GM23248 (cell line): ENCODE measurements at regions not wholly inside any gene's neighbourhood (a gene's known extent, or its start where the extent isn't known, plus 50 kb on each side); places are given as distances from the start of the nearest gene placed in this dataset.

Source experiments
- EZH2 ChIP-seq: fragments of 200-600 bp; sonication (generic); IDR thresholded peaks from 2 replicates; pipeline ENCODE4 v1.6.1; 2018; ENCODE audit warnings: antibody characterized with exemption, mild to moderate bottlenecking; ENCODE audit not compliant: insufficient read depth, poor library complexity, severe bottlenecking
- EZH2phosphoT487 ChIP-seq: fragments of 200-600 bp; sonication (generic); IDR thresholded peaks from 2 replicates; pipeline ENCODE4 v1.6.1; 2018; ENCODE audit warnings: antibody characterized with exemption, moderate library complexity, mild to moderate bottlenecking, low read depth; ENCODE audit not compliant: insufficient read depth

DNA sequence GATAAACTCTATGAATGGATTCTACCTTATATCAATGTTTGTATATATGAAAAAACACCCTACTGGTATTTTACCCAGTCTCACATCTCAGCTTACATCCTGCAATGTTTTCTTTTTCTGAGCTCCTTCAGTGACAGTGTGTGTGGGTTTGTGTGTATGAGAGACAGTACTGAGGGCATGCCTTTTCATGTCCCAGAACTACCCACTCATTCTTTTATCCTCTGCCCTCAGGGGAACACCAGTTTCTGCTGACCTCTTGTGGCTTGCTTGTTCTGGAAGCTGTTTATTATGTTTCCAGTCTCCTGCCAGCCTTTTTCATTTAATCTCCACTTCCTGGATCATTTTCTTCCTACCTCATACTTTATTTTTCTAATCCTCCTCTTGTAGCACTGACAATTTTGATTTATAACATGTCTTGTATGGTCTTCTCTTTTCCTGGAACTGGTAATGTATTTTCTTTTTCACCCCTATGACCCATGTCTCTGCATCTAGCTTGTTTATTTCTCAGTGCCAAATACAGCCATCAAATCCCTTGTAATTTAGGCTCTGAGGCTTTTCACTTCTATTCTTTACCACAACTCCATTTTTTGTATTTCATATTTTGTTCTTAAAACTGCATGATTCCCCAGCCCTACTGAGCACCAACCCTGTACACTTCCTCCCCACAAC, 195.5 kb upstream of the NLGN4Y start:
- TF ChIP-seq EZH2 (no peak), EZH2phosphoT487 (no peak)
